ENCODE measurements at regions not wholly inside any gene's neighbourhood (a gene's known extent, or its start where the extent isn't known, plus 50 kb on each side); places are given as distances from the start of the nearest gene placed in this dataset.

DNA sequence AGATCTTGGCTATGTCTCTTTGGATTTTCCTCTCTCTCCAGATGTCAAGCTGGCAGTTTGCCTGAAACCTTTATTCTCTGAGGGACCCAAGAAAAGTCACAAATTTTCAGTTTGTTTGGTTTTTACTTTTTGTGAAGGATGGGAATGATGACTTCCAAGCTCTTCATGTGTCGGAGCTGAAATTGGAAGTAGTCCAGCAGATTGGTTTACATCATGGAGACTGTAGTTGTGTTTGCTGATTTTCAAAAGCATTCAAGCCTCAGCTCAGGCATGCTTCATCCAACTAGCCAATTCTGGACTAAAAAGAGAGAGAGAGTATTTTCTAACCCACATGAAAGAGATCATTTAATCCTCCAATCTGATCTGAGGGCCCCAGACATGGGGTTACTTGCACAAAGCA is 326.2 kb upstream of the AUTS2 start:
- H3K9me3 ChIP-seq (ENCODE audit: low read depth, low read length) = no peaks in the 10 kb centered on the region
- H3K4me2 ChIP-seq (ENCODE audit: insufficient read depth, low read length) = no peak overlapping the region
- H4K20me1 ChIP-seq (ENCODE audit: insufficient read depth, low read length) = no peaks in the 10 kb centered on the region
- no peaks in the 10 kb centered on the region for H3K36me3 ChIP-seq (ENCODE audit: insufficient read depth, low read length)
- TF ChIP-seq, protein P1, sequence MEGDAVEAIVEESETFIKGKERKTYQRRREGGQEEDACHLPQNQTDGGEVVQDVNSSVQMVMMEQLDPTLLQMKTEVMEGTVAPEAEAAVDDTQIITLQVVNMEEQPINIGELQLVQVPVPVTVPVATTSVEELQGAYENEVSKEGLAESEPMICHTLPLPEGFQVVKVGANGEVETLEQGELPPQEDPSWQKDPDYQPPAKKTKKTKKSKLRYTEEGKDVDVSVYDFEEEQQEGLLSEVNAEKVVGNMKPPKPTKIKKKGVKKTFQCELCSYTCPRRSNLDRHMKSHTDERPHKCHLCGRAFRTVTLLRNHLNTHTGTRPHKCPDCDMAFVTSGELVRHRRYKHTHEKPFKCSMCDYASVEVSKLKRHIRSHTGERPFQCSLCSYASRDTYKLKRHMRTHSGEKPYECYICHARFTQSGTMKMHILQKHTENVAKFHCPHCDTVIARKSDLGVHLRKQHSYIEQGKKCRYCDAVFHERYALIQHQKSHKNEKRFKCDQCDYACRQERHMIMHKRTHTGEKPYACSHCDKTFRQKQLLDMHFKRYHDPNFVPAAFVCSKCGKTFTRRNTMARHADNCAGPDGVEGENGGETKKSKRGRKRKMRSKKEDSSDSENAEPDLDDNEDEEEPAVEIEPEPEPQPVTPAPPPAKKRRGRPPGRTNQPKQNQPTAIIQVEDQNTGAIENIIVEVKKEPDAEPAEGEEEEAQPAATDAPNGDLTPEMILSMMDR (IDR thresholded peaks at IDR 0.05; ENCODE audit: extremely low read depth, low read depth, low read length) = no peak
- H3K27ac ChIP-seq (ENCODE audit: low read depth, low read length) = no peak overlapping the region
- no peaks in the 10 kb centered on the region for H3K79me2 ChIP-seq (ENCODE audit: insufficient read depth, low read length)
- H2AFZ ChIP-seq (ENCODE audit: low read length) = no peak overlapping the region
- no peak for DNase-seq (ENCODE audit: insufficient read length, low spot score, missing footprints)
- H3K4me3 ChIP-seq (ENCODE audit: insufficient read depth, low read length) = no peak overlapping the region
- no peaks in the 10 kb centered on the region for H3K27me3 ChIP-seq (ENCODE audit: insufficient read depth, low read length)
- no peaks in the 10 kb centered on the region for H3K4me1 ChIP-seq (ENCODE audit: insufficient read depth, low read length)

DNA sequence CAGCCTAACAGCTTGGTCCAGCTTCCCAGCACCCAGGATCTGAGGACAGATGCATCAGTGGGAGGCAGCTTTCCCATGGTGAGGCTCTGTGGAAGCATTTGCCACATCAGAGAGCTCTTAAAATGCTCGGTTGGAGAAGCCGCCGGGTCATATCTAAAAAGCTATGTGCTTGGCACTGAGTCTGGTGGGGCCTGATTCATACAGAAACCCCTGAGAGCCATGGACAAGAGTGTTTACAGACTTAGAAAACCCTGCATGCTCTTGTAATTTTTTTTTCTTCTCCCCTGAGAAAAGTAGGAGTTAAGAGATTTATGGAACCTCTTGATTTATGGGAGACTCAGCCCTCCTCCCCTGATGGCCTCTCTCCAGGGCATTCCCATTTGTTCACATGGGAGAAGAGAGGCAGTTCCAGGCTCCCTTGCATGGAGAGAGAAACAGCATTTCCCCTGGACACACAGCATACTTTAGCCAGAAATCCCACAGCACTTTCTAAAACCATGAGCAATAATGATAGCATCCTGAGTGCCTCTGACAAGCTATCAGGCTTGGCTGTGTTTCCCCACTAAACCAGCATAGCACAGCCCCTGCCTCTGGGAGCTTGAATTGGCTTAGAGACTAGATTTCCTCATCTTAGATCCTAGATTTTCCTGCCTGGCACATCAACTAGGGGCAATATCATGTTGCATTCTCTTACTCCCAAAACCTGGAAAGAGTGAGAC is 322.1 kb upstream of the AUTS2 start:
- H3K4me1 ChIP-seq (ENCODE audit: insufficient read depth, low read length) = no peaks in the 10 kb centered on the region
- no peak for DNase-seq (ENCODE audit: insufficient read length, low spot score, missing footprints)
- H4K20me1 ChIP-seq (ENCODE audit: insufficient read depth, low read length) = no peaks in the 10 kb centered on the region
- TF ChIP-seq, protein P1 (IDR thresholded peaks at IDR 0.05; ENCODE audit: extremely low read depth, low read depth, low read length) = no peak
- H3K79me2 ChIP-seq (ENCODE audit: insufficient read depth, low read length) = no peaks in the 10 kb centered on the region
- no peak overlapping the region for H3K27ac ChIP-seq (ENCODE audit: low read depth, low read length)
- H3K4me3 ChIP-seq (ENCODE audit: insufficient read depth, low read length) = no peak overlapping the region
- no peaks in the 10 kb centered on the region for H3K27me3 ChIP-seq (ENCODE audit: insufficient read depth, low read length)
- no peak overlapping the region for H3K4me2 ChIP-seq (ENCODE audit: insufficient read depth, low read length)
- no peaks in the 10 kb centered on the region for H3K36me3 ChIP-seq (ENCODE audit: insufficient read depth, low read length)
- no peaks in the 10 kb centered on the region for H3K9me3 ChIP-seq (ENCODE audit: low read depth, low read length)
- H2AFZ ChIP-seq (ENCODE audit: low read length) = no peak overlapping the region

DNA sequence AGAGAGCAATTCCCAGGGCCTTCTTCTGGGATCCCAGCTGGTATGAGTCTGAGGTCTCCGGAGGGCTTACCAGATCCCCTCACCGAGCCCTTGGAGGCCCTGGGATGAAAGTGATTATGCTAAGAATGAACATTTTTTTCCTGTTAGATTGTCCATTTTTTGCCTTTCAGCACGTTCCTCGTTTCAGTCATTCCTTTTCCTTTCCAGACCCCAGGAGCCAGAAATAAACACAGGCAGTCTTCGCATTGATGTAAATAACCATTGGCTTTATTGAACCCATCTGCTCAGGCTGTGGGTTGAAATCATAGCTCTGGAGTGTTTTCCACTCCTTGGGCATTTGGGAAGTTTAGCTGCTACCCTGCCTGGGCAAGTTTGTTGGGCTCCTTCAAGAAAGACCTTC is 320.9 kb upstream of the AUTS2 start:
- TF ChIP-seq, protein P1 (IDR thresholded peaks at IDR 0.05; ENCODE audit: extremely low read depth, low read depth, low read length) = no peak
- no peaks in the 10 kb centered on the region for H3K79me2 ChIP-seq (ENCODE audit: insufficient read depth, low read length)
- H3K4me1 ChIP-seq (ENCODE audit: insufficient read depth, low read length) = no peaks in the 10 kb centered on the region
- H3K4me3 ChIP-seq (ENCODE audit: insufficient read depth, low read length) = no peak overlapping the region
- H3K9me3 ChIP-seq (ENCODE audit: low read depth, low read length) = no peaks in the 10 kb centered on the region
- H3K27me3 ChIP-seq (ENCODE audit: insufficient read depth, low read length) = no peaks in the 10 kb centered on the region
- H2AFZ ChIP-seq (ENCODE audit: low read length) = no peak overlapping the region
- DNase-seq (ENCODE audit: insufficient read length, low spot score, missing footprints) = no peak
- H3K36me3 ChIP-seq (ENCODE audit: insufficient read depth, low read length) = no peaks in the 10 kb centered on the region
- H3K4me2 ChIP-seq (ENCODE audit: insufficient read depth, low read length) = no peak overlapping the region
- no peaks in the 10 kb centered on the region for H4K20me1 ChIP-seq (ENCODE audit: insufficient read depth, low read length)
- H3K27ac ChIP-seq (ENCODE audit: low read depth, low read length) = no peak overlapping the region

DNA sequence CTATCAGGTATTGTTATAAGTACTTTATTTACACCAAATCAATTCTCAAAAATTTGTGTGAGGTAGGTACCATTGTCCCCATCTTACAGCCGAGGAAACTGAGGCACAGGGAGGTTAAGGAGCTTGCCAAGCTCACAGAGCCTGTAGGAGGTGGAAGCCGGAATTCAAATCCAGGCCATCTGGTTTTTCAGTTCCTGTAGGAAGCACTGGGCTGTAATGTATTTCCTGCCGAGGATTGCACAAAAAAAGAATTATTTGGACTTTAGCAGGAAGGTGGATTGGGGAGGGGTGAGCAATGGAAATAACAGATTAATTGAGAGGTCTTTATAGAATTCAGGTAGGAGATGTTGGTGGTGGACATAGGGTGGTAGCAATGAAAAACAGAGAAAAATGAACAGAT is 315.3 kb upstream of the AUTS2 start:
- Histone ChIP-seq H3K27ac (ENCODE audit: low read depth, low read length) (no peak overlapping the region), H3K4me3 (ENCODE audit: insufficient read depth, low read length) (no peak overlapping the region), H2AFZ (ENCODE audit: low read length) (no peak overlapping the region), H3K4me1 (ENCODE audit: insufficient read depth, low read length) (no peaks in the 10 kb centered on the region), H3K79me2 (ENCODE audit: insufficient read depth, low read length) (no peaks in the 10 kb centered on the region), H3K27me3 (ENCODE audit: insufficient read depth, low read length) (no peaks in the 10 kb centered on the region), H4K20me1 (ENCODE audit: insufficient read depth, low read length) (no peaks in the 10 kb centered on the region), H3K36me3 (ENCODE audit: insufficient read depth, low read length) (no peaks in the 10 kb centered on the region), H3K4me2 (ENCODE audit: insufficient read depth, low read length) (no peak overlapping the region), H3K9me3 (ENCODE audit: low read depth, low read length) (no peaks in the 10 kb centered on the region)
- DNase-seq (ENCODE audit: insufficient read length, low spot score, missing footprints) = no peak
- TF ChIP-seq, protein P1 (IDR thresholded peaks at IDR 0.05; ENCODE audit: extremely low read depth, low read depth, low read length) = no peak

Measured in osteoblast (primary cell).